GM19035 (cell line): ENCODE measurements at regions not wholly inside any gene's neighbourhood (a gene's known extent, or its start where the extent isn't known, plus 50 kb on each side); places are given as distances from the start of the nearest gene placed in this dataset.

Source experiments
- ATAC-seq: cut with Tn5 transposase; IDR thresholded peaks from one replicate; pipeline ENCODE4 v1.9.1; 2021; ENCODE audit not compliant: unreplicated experiment

DNA sequence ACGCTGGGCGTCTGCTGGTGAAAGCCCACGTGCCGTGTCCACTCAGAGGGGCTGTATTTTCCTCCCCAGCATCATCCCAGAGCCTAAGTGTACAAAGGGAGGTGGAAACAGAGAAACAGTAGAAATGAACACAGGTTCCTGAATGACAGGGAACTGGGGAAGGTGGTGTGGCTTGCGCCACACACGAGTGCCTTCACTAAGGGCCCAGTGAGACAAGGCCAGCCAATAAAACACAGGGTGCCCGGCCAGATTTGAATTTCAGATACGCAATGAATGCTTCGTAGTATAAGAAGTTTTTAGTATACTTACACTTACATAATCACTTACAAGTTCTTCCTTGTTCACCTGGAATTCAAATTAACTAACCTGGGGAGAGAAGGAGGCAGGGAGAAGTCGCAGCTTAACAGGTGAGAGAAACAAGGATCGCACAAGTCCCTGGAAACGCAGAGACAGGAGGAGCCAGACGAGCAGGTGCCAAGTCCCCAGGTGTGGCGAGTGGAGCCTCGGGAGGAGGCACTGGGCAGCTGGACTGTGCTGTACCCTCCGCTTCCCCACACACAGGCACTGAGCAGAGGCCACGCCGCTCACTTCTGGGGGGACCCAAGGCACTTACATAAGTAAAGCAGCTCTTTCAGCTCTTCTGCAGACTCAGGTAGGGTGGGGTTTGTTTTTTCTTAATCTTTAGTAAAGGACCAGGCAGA is 105.2 kb upstream of the MGMT start:
- no peak for ATAC-seq

DNA sequence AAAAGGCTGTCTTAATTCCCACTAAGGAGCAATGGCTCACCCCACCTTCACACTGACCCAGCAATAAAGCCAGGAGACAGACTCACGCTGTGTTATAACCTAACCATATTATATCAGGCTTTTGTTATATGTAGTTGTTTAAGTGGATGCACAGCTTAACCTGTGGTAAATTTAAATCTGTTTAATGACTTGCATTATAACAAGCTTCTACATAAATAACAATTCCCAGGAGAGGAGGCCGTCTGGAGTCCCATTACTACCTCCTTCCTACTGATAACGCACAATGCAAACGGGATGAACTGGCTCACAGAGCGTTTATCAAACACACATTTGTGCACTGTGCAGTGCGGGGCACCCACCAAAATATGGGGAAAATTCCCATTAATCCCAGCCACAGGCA is 102.1 kb upstream of the MGMT start:
- ATAC-seq: no peak

DNA sequence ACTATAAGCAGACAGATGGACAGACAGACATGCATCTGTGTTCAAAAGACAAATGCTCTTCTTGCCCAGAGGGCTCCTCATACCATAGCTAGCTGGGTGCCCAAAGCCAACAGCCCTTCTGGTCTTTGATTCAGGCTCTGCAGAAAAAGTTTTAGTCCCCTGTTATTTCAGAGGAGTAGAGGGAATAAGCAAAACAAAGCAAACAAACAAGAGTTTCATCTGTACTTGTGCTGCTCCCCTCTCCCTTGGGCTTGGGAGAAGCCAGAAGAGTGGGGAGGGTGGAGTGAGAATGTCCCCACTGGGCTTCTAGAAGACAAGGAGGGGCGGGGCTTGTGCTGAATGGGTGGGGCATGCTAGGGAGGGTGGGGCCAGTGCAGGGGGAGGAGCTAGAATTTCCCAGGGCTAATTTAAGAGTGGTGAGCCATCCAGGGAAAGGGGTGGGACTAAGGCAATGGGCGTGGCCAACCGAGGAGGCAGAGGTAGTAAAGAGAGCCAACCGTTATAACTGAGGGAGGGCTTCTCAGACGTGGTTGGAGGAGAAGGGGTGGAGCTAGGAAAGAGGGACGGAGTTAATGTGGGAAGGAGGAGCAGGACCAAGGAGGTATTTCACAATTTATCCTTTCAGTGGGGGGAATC is 101.2 kb upstream of the MGMT start:
- no peak for ATAC-seq

- no peak for ATAC-seq
Observed at GRCh38 chr10:129366450-129366849, 100.6 kb upstream of the MGMT start.

DNA sequence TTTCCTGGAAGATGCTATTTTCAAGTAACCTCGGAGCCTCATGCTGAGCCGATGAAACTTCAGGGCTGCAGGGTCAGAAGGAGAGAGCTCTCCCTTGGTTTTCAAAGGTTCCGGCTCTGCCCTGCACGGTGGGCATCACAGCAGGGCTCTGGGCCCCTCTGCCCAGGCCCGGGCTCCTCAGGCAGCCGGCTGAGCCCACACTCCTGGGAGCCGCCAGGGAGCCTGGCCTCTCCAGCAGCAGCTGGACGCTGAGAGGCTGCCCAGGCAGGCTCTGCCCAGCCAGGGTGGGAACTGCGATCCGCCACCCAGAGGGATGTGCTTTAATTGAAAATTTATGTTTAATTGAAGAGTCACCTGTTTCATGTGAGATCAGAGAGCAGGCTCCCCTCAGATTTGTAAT is 97.5 kb upstream of the MGMT start:
- no peak for ATAC-seq

- no peak for ATAC-seq
Observed at GRCh38 chr10:129371541-129371940, 95.5 kb upstream of the MGMT start.

- ATAC-seq: no peak
Observed at GRCh38 chr10:129372172-129372571, 94.9 kb upstream of the MGMT start.

DNA sequence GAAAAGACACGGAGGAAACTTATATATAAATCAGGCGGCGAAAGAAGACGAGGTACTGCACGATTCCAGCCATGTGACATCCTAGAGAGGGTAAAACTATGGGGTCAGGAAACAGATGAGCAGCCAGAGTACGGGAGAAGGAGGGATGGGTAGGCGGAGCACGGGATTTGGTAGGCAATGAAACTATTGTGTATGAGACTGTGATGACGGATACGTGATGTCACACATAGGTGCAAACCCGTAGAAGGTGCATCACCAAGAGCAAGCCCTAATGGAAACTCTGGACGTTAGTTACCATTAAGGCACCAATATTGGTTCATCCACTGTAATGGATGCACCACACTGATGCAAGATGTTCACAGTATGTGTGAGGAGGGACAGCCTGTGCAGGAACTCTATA is 93.8 kb upstream of the MGMT start:
- ATAC-seq: no peak

DNA sequence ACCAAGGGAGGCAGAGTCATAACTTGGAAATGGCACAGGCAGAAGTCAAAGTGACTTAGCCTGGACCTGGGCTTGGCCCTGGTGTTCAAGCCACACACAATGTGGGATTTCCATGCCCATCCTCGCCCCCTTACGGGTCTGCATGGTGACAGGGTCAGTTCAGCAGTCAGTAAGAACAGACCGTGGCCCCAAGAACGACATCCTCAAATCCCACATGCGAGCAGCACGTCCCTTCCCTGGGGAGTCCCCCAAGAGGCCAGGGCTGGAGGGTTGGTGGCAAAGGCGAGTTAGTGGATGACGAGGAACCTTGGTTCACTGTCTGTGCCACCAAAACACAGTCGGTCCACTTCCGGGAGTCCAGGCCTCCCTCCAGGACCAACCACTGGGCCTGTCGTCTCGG is 93.3 kb upstream of the MGMT start:
- no peak for ATAC-seq

DNA sequence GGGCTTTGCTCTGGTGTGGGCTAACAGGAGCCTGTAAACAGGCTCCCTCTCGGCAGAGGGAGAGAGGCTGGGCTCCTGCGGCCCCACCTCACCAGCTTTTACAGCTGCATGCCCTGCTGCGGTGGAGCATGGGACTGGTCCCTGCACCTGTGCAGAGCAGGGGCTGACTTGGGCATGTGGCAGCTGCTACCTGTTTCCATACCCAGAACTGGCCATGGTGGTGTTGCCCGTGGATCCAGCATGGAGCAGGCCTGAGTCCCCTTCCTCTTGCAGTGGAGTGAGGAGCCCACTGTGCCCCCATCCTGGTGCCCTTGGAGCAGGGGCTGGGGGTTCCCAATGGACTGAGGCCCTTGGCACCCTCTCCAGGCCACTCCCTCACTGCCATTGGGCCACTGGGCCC is 91.9 kb upstream of the MGMT start:
- ATAC-seq: no peak

GRCh38 chr10:129375912-129376311 is 91.1 kb upstream of the MGMT start:
- ATAC-seq: no peak

GRCh38 chr10:129380279-129380678 is 86.8 kb upstream of the MGMT start:
- no peak for ATAC-seq

DNA sequence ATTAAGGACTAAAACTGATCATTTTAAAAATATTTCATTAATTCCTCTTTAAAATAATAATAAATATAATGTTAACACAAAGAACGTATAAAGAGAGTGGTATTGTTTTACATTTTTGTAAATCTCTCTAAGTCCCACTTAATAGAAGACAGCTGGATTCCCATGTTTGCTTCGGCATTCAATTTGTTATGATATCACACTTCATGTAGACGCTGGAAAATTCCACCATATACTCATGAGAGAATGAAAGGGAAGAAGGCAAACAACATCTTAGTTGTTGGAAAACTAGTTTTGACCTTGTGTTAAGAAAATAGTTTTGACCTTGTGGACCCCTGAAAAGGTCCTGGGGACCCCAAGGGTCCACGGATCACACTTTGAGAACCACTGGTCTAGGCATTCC is 85.3 kb upstream of the MGMT start:
- ATAC-seq: no peak

DNA sequence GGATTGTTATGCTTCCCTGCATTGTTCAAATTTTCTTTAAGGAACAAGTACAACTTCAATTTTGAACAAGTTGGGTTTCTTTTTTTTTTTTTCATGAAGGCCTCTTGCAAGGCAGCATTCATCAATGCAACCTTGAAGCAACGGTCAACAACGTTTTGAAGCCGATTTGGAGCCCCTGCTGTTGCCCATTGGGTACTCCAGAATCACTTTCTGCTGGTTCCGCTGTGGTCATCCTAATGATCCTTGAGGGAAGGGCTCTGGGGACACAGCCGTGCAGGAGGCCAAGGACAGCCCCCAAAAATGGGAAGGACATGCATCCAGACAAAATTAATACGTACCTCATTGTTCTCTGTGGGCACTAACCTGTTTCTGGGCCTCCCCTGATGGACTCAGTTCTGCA is 84.6 kb upstream of the MGMT start:
- no peak for ATAC-seq

DNA sequence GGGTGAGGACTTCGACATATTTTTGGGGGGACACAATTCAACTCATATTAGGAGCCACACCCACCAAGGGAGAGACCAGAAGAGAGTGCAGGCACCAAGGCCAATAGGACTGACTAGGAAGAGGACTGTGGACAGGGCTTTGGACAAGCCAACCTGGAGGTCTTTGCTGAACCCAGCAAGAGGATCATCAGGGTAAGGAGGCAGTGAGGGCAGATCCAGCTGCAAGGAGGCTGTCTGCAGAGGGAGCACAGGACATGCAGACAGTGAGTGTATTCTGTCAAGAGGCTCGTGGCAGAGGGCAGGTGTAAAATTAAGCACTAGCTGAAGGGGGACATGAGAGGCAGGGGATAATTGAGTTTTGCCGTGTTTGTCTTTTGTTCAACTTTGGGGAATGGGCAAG is 83.4 kb upstream of the MGMT start:
- ATAC-seq: no peak

DNA sequence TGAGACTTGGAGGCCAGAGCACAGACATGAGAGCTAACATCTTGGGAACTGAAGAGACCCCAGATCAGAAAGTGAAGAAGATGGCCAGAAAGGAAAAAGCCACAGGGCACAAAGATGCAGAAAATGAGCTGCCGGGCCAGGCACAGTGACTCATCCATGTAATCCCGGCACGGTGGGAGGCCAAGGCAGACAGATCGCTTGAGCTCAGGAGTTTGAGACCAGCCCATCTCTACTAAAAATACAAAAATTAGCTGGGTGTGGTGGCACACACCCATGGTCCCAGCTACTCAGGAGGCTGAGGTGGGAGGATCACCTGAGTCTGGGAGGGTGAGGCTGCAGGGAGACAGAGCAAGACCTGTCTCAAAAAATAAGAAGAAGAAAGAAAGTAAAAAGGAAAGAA is 81.4 kb upstream of the MGMT start:
- ATAC-seq: no peak

GRCh38 chr10:129386415-129387257 is 80.4 kb upstream of the MGMT start:
- ATAC-seq: no peak

- no peak for ATAC-seq
Observed at GRCh38 chr10:129387258-129387525, 79.8 kb upstream of the MGMT start.

DNA sequence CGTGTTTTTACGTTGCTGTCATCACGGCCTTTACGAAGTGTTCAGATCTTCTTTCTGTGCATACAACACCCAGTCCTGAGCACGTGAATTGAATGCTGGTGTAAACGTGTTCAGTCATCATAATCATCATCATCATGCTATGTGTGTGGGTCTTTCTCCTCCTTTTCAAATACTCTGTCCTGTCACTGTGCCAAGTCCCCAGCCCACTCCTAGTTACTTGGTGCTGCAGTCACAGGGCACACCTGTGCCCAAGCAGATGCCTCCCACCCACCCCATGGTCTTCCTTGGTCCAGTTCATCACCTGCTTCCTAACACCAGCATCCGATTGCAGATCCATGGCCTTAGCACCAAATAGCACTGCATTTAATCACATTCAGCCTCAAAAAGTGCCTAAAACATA is 78.6 kb upstream of the MGMT start:
- no peak for ATAC-seq

- no peak for ATAC-seq
Observed at GRCh38 chr10:129389194-129389593, 77.8 kb upstream of the MGMT start.

DNA sequence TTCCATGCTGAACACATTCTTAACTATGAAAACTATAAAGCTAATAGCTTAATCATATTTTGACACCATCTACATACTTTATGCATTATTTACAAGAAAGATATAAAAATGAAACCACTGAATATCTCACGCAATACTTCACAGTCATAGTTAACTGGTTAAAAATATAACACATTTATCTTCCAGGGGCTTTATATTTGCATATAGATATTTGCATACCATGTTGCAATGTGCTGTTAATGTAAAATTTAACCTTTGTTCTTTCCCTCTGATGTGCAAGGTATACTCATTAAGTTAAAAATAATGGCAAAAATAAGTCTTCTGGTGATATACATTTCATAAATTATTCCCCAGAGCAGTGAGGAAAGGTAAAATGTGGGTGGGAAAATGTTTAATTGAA is 76.9 kb upstream of the MGMT start:
- no peak for ATAC-seq

- ATAC-seq: no peak
Observed at GRCh38 chr10:129390726-129391125, 76.3 kb upstream of the MGMT start.
